Activated CD4-positive, alpha-beta T cell treated with anti-CD3 and anti-CD28 coated beads, Interleukin-10, Interleukin-2, amounts not matched to agents 100 ng/mL and 50 ng/mL, durations not matched to agents 16 hours and 8 hours (primary cell): ENCODE measurements at regions not wholly inside any gene's neighbourhood (a gene's known extent, or its start where the extent isn't known, plus 50 kb on each side); places are given as distances from the start of the nearest gene placed in this dataset.

ENCODE experiments used
- DNase-seq: peaks from one replicate; pipeline ENCODE4 v3.0.0-alpha.2; 2020

GRCh38 chr12:43094886-43095575 lies 457.0 kb downstream of the ADAMTS20 start:
- no peak for DNase-seq

- DNase-seq = no peak
Observed at GRCh38 chr12:43090981-43091380, 461.0 kb downstream of the ADAMTS20 start.

- DNase-seq = no peak
Observed at GRCh38 chr12:43087195-43088091, 464.6 kb downstream of the ADAMTS20 start.

- no peak for DNase-seq
Observed at GRCh38 chr12:43079476-43079875, 472.5 kb downstream of the ADAMTS20 start.

GRCh38 chr12:43078976-43079375 lies 473.0 kb downstream of the ADAMTS20 start:
- DNase-seq = no peak

GRCh38 chr12:43072431-43072830 lies 479.6 kb downstream of the ADAMTS20 start:
- DNase-seq = no peak

GRCh38 chr12:43069768-43070221 lies 480.2 kb upstream of the PRICKLE1 start:
- DNase-seq = no peak

GRCh38 chr12:43066471-43066870 lies 476.9 kb upstream of the PRICKLE1 start:
- no peak for DNase-seq

GRCh38 chr12:43063650-43064049 lies 474.1 kb upstream of the PRICKLE1 start:
- no peak for DNase-seq

GRCh38 chr12:43062201-43062895 lies 472.8 kb upstream of the PRICKLE1 start:
- no peak for DNase-seq

GRCh38 chr12:43060742-43061141 lies 471.2 kb upstream of the PRICKLE1 start:
- no peak for DNase-seq

GRCh38 chr12:43058616-43059015 lies 469.1 kb upstream of the PRICKLE1 start:
- no peak for DNase-seq

GRCh38 chr12:43057566-43057965 lies 468.0 kb upstream of the PRICKLE1 start:
- DNase-seq = no peak

- no peak for DNase-seq
Observed at GRCh38 chr12:43054085-43054484, 464.5 kb upstream of the PRICKLE1 start.

- no peak for DNase-seq
Observed at GRCh38 chr12:43052441-43052840, 462.9 kb upstream of the PRICKLE1 start.

GRCh38 chr12:43044241-43044640 lies 454.7 kb upstream of the PRICKLE1 start:
- no peak for DNase-seq

GRCh38 chr12:43038991-43039390 lies 449.4 kb upstream of the PRICKLE1 start:
- DNase-seq = no peak

- DNase-seq = no peak
Observed at GRCh38 chr12:43029971-43030370, 440.4 kb upstream of the PRICKLE1 start.

GRCh38 chr12:43028826-43029225 lies 439.3 kb upstream of the PRICKLE1 start:
- DNase-seq = no peak

- DNase-seq = no peak
Observed at GRCh38 chr12:43022838-43023237, 433.3 kb upstream of the PRICKLE1 start.

GRCh38 chr12:43015090-43015737 lies 425.7 kb upstream of the PRICKLE1 start:
- no peak for DNase-seq

- DNase-seq = peak; percentile 2
Observed at GRCh38 chr12:43011383-43011926, 421.9 kb upstream of the PRICKLE1 start.

GRCh38 chr12:43009846-43010240 lies 420.3 kb upstream of the PRICKLE1 start:
- DNase-seq = no peak
